Posterior vena cava (tissue), 2 donors: ENCODE measurements at regions not wholly inside any gene's neighbourhood (a gene's known extent, or its start where the extent isn't known, plus 50 kb on each side); places are given as distances from the start of the nearest gene placed in this dataset.

ENCODE experiments used
- DNase-seq: peaks from one replicate; pipeline ENCODE4 v3.0.0-alpha.2; 2020; ENCODE audit warnings: low spot score
- intact Hi-C, 2 donors: fragments of 100-400 bp; cut with DNase I; formaldehyde crosslinking; loops; one replicate each; pipeline versions ENCODE4 v1.14.1 to v1.14.2; 2022 to 2023
- donor health status: DM: yes; HTN: yes; CAD: no.
- donor health status: DM: yes; HTN: yes; CAD: no.

DNA sequence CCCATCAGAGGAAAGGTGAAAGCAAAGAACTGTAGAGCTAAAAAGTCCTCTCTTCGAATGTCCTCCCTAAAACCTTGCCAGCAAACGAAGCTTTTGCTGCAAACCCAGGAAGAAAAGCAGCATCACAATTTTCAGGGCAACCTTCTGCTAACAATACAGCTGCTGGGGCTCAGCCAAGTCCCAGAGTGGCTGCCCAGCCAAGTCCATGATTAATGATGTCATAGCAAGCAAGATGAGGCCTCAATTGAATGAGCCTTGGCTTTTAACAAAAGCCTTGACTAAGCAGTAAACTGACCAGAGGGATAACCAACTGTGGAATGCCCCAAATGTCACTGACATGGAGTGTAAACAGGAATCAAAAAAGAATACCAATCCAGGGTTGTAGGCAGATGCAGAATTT is 342.7 kb downstream of the PMP22 start:
- DNase-seq: no peak
- intact Hi-C loops: loop anchor here in 1 of 2 donors (10.0 kb wide), 1 partner anchor 1328 kb away; no protein-coding TSS in a partner anchor

DNA sequence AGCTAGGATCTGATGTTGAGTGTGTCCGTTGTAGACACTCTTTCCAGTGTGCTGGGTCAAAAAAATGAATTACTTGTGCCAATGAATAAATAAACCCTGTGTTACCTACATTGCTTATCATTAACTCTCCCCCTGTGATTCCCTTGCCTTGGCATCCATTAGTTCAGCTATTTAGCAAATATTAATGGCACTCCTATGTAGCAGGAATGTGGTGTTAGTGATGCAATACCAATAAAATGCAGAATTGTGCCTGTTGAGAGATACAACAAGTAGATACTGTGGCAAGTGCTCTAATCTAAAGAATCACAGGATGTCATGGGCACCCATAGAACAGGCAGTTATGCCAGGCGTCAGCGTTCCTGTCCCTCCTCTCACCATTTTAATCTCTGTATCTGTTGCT is 343.2 kb downstream of the PMP22 start:
- intact Hi-C loops: loop anchor here in 1 of 2 donors (10.0 kb wide), 1 partner anchor 1327 kb away; no protein-coding TSS in a partner anchor
- DNase-seq: no peak

DNA sequence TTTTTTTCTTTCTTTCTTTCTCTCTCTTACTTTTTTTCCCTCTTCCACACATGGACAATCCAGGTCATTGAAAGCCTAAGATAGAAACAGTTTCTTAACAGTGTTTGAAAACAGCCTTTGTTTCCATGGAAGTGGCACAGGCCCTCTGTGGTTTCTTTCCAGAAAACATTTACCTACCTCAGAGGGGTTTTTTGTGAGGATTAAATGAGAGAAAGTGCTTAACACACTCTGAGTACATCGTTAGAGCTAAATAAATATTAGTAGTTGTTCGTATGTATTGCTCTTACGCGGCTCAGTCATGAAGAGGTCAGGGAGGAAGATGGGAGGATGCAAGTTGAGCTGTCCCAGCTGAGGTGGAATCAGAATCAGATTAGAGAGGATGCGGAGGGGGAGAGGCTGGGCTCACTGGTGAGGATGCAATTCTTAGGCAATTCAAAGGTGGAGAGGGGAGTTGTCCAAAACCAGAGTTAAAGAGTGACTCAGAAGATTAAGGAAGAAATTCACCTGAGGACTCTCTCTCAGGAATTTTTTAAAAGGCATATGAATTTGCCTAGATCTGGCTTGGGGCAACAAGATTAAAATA is 345.4 kb downstream of the PMP22 start:
- intact Hi-C loops: loop anchor here in 1 of 2 donors (10.0 kb wide), 1 partner anchor 1325 kb away; no protein-coding TSS in a partner anchor
- no peak for DNase-seq

DNA sequence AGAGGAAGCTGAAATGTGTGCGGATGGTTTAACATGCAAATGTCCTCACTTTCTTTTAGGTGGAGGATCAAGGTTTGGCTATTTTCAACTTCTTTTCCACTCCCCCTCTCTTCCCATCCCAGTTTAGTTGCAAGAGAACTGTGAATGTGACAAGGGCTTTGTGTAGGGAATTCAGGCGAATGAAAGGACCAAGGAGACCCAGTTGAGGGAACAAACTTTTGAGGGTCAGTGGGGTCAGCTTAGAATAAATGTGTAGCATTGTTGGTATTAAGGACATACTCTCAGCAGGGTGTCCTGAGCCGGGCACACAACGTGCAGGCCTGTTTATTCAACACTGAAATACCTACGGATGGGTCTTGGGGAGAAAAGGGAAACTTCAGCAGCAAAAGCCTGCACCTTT is 346.0 kb downstream of the PMP22 start:
- intact Hi-C loops: no loop called here
- no peak for DNase-seq

DNA sequence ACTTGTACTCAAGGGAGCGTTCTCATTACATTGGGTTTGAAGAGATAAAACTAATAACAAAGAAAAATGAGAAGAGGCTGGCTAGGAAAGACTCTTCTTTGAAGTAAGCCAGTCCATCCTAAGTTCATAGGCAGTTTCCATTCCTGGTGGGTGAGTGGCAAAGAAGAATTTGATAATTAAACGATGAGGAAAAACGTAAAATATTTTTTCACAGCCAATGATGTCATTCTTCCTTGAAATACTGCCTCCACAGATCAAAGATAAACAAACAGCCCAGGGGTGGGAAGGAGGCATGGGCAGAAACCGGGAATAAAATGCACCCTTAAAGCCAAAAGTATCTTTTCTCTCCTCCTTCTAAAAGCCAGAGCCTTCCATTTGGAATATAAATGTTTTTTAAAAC is 346.6 kb downstream of the PMP22 start:
- DNase-seq: no peak

DNA sequence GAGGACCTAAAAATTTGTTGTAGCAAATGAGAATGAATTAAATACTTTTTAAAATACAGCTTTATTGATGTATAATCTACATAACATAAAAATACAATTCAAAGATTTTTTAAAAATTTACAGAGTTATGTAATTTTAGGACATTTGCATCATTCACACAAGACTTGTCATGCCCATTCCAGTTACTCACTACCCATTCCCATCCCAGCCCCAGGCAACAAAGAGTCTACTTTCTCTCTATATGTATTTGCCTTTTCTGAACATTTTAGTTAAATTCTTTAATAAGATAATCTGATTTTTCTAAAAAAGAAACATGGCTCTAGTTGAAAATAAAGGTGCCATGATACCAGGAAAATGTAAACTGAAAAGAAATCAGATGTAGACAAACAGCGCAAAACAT is 354.2 kb downstream of the PMP22 start:
- DNase-seq: no peak

More for the DNA sequence above, 346.6 kb downstream of the PMP22 start:
- intact Hi-C loops: no loop called here

DNA sequence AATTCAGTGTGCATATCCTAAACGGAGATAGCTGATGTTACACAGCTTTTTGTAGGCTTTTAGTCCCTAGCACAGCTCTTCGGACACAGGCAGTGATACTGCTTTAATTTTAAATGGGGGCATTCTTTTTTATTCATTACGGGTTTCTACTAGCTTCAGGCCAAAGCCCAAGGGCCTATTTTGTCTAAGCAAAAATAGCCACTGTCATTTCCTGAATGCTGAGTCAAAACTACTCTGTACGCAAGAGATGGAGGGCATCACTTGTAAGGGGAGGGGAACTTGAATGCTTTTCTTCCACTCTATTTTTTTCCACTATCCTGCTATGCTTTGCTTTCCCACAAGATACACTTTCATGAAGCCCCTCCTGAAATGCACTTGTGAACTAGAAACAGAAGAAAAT is 360.7 kb downstream of the PMP22 start:
- intact Hi-C loops: no loop called here

More for the DNA sequence above, 354.2 kb downstream of the PMP22 start:
- intact Hi-C loops: no loop called here

DNA sequence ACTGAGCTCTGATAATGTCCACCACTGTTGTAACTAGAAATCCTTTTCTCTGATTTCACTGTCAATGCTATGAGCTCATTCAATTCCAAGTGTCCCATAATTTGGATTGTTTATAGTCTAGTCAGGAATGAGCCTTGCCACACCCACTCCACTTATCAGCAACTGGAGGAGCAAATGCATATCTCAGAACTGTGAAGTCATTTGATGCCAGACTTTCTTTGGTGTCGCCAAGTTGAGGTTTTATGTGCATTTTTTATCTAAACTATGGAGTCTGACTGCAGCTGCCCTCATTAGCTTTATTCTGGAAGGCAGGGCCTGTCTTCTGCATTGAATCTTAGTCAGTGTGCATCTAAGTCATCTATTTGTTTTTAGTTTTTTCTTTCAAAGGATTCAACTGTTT is 361.3 kb downstream of the PMP22 start:
- DNase-seq: no peak
- intact Hi-C loops: no loop called here

More for the DNA sequence above, 360.7 kb downstream of the PMP22 start:
- no peak for DNase-seq

DNA sequence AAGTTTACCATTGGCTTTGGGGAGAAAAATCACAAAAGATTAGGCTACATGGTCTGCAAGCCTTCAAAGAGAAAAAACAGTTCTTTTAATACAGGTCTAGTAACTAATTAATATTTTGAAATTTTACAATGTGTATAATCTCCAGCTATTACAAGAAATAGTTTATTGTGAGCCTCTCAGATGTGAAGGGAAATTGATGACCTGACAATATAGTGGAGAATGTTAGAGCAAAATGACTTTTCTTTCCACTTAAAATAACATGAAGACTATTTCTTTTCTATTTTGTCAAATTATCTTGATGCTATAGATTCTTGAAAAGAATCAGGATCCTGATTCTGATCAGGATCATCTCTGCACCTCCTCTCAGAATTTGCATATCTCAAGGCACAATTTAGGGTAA is 362.3 kb downstream of the PMP22 start:
- DNase-seq: no peak
- intact Hi-C loops: no loop called here

DNA sequence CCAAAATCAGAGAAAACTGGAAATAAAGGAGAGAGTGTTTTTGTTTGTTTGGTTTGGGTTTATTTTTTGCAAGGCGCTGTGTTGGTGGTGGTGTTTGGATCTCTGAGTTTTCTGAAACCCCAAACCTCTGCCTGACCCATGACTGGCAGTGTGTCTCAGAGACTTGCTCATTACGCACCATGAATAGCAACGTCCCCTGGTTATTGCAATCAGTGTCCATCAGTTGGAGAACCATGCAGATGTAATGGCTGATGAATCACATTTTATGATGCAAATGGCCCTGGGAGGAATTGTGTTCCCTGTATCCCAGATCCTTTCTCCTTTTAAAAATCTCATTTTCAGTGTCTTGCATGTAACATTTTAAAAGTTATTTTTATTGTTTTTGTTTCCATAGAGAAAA is 362.8 kb downstream of the PMP22 start:
- intact Hi-C loops: no loop called here
- DNase-seq: no peak

DNA sequence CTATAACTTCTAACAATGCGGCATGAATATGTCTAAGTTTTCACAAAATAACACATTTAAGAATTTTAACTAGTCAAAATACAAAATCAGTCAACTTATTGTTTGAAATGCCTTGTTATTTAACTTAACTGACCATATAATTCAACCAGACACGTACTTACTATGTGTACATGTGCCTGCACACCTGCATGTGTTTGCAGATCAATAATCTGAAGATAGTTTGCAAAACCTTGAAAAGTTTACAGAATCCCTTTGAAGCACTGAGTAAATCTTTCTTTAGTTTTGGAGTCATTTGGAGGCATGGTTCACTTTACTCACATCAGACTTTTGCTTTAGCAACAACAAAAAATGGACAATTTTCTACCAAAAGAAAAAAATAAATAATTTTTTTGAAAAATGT is 363.8 kb downstream of the PMP22 start:
- intact Hi-C loops: no loop called here
- no peak for DNase-seq

DNA sequence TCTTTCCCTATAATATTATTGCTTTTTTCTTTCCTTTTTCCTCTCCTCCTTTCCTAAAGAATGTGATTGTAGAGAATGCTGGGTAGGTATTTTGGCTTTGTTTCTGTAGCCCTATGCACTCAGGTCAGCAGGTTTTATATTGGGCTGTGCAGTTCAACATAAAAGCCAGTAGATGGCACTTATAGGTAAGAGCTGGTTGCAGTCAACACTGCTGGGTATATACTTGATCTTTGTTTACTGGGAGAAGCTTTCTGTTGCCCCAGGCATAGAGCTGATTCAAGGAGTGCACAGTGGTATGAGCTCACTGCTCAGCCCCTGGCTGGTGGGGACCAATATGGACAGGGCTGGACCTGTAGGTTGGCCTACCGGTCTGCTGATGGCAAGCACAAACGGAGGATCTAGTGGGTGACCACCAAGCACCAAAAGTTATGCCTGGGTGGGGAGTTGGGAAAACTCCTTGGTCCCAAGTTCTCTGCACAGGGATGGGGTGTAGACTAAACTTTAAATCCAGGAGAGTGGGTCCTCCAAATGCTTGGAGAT is 378.9 kb downstream of the PMP22 start:
- intact Hi-C loops: no loop called here

DNA sequence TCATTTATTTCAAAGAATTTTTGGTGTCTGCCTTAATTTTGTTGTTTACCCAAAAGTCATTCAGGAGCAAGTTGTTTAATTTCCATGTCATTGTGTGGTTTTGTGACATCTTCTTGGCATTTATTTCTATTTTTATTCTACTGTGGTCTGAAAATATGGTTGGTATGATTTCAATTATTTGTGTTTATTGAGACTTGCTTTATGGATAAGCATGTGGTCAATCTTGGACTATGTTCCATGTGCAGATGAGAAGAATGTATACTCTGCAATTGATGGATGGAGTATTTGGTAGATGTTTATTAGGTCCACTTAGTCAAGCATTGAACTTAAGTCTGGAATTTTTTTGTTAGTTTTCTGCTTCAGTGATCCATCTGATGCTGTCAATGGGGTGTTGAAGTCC is 383.0 kb downstream of the PMP22 start:
- DNase-seq: no peak
- intact Hi-C loops: no loop called here

More for the DNA sequence above, 378.9 kb downstream of the PMP22 start:
- DNase-seq: no peak

DNA sequence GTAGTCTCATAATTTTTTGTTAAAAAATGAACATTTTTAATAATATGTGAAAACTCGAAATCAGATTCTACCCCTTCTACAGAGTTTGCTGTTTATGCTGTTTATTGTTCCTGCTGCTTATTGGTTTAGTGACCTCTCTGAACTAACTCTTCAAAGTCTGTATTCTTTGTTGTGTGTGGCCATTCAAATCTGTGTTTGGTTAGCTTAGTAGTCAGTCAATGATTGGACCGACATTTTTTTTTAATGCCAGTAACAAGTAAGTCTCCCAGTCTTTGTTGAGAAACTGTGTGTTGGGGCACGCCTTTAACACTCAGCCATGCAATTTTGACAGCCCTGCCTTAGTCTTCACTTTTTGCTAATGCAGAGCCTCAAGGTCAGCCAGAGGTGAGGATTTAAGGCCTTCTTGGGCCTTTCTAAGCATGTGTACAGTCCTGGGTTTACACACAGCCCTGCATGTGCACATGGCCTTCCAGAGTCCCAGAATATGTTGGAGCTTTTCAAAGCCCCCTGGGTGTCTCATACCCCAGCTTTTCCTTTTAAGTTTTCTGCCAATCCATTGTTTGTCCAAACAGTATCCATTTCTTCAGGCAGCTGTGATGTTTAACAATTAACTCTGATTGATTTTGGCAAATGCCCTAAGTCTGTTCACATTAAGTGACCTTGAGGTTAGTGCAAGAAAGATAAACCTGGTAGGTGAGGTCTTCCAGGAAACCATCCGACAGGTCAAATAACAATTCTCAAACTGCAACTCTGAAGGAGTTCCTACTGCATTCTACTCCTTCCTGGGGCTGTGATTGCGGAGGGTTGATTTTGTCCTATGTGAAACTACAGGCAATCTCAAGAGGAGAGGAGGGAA is 389.3 kb downstream of the PMP22 start:
- DNase-seq: no peak
- intact Hi-C loops: no loop called here

DNA sequence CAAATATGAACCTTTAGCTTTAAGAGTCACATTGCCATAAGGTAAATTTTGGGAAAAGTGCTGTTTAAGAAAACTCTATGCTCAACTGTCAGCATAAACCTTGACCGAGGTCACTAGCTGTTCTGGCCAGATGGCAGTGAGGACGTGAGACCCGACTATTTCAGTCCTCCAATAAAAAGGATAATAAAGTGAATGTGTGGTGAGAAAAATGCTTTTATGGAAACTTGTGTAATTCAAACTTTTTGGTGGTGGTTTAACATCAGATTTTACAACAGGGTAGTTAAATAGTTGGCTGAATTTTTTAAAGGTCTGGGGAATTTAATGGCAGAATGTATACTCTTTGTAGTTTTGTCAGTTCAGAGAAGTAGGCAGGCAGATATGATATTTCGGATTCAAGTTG is 391.1 kb downstream of the PMP22 start:
- intact Hi-C loops: no loop called here
- no peak for DNase-seq

DNA sequence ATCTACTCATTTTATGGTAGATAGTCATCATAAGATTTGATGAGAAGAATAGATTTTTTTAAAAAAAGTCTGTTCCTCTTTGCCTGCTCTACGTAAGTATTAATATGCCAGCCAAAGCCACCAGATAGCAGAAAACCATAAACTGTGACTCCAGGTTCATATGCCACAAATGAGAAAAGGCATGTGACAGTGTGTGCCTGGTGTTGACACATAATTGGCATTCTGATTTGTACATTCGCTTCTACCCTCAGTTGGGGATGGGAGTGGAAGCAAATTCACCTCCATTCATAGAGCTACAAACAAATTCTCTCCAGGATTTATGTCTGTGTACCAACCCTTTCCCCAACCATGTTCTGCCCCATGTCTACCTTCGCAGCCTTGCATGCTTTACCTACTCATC is 391.6 kb downstream of the PMP22 start:
- intact Hi-C loops: no loop called here
- no peak for DNase-seq

DNA sequence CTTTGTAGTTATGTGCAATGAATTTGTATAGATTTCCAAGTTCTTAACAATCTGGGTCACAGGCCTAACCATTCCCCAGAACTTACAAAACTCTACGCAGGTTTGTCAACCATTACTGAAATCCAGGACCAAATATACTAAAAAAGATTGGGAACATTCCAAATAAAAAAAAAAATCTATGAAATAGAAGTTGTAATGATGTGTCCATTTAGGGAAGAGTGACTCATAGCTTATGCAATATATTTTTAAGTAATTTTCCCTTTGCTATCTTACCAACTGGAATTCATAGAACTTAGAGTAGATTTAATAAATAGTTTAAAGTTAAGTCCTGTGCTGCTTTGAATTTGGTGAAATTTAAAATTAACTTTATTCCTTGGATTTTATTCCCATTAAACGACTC is 393.2 kb downstream of the PMP22 start:
- intact Hi-C loops: no loop called here
- no peak for DNase-seq

DNA sequence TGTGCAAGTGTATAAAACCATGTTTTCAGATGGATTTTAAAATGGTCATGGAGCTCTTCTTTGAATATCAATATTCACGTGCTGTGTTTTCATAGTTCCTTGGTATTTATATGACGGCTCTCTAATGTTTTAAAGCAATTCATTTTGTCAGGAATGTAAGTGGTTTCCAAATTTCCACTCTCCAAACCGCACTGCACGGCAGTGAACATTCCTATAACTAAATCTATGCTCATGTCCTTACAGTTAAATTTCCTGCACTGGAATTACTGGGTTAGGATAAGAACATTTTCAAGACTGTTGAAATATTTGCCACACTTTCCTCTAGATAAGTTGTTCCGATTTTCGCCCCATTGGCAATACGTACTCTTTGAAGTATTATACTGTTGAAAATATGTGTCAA is 398.9 kb downstream of the PMP22 start:
- DNase-seq: no peak
- intact Hi-C loops: no loop called here

DNA sequence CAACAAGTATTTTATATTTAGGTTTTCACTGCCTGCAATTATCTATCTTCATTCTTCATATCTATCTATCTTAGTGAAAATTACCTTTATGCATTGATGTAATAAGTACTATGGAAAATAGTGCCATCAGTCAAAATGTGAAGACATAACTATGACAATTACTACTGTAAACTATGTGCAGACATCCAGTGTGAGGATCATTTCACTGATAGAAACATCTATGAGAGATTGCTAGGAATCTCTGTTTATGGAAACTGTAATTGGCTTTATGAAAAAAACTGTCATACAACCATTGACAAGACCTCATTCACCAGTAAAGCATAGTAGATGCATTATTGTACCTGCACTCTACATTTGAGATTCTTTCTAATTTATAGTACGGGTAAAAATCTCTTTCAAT is 401.0 kb downstream of the PMP22 start:
- no peak for DNase-seq
- intact Hi-C loops: no loop called here

DNA sequence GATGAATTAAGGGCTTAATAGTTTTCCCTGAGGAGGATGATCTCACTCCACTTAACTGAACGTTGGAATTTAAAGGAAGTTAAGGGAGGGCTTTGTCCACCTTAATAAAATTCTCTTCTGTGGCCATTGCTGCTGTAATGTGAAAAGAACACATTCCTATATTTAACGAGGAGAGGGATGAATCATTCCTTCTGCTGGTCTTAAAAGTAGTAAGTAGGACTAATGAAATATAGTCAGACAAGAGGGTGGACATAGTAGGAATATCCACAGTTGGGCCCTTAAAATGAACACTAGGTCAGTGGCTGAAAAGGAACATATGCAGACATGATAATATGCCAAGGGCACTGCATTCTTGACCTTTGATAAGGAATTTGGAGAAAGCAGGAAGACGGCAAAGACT is 405.6 kb downstream of the PMP22 start:
- intact Hi-C loops: no loop called here
- no peak for DNase-seq

DNA sequence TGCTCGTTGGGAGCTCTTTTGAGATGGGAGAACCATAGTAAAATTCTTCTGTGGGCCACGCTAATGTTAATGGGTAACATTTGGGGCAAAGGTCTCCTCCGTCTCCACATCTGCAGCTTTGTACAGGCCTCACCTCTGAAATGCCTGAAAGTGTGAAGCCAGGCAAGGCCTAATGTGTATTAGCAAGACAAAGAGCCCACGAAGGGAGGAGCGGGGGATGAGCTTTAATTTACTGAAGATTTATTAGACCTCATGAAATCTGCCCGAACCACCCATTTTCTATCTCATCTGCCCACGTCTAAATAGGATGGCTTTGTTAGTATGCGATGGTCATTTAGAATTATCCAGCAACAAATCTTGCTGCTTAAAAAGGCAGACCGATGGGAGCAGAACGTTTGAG is 408.9 kb downstream of the PMP22 start:
- DNase-seq: no peak
- intact Hi-C loops: no loop called here
